Choroid plexus epithelial cell (primary cell): ENCODE measurements at regions not wholly inside any gene's neighbourhood (a gene's known extent, or its start where the extent isn't known, plus 50 kb on each side); places are given as distances from the start of the nearest gene placed in this dataset.

Source experiments
- DNase-seq: peaks from one replicate; pipeline ENCODE4 v3.0.0-alpha.2; 2010; ENCODE audit warnings: low read depth
- H3K4me3 ChIP-seq: 2 replicates; pipeline ENCODE4 v1.5.1; 2011; ENCODE audit warnings: low read depth, mild to moderate bottlenecking, control low read depth, low read length, moderate library complexity
- TF ChIP-seq, protein P1 (sequence below): conservative IDR thresholded peaks from 2 replicates; pipeline ENCODE4 v1.5.1; 2011; ENCODE audit warnings: low read depth, mild to moderate bottlenecking, control low read depth, inconsistent platforms, low read length, moderate library complexity

DNA sequence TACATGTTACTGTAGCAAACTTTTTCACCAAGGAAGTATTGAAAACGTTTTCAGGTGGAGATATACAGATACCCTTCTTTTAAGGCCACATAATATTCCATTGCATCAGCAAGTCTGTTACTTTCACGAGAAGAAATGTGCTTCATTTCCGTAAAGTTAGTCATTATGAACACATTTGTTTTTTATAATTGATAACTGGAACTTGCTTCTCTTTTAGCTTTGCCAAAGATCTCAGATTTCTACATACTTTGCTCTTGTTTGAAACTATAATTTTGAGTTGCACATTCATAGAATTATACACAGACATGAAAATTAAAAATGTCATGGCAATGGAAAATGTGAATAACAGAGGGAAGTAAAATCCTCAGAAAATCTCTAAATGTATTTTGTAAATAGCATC is 128.7 kb upstream of the GIMD1 start:
- TF ChIP-seq, protein P1, sequence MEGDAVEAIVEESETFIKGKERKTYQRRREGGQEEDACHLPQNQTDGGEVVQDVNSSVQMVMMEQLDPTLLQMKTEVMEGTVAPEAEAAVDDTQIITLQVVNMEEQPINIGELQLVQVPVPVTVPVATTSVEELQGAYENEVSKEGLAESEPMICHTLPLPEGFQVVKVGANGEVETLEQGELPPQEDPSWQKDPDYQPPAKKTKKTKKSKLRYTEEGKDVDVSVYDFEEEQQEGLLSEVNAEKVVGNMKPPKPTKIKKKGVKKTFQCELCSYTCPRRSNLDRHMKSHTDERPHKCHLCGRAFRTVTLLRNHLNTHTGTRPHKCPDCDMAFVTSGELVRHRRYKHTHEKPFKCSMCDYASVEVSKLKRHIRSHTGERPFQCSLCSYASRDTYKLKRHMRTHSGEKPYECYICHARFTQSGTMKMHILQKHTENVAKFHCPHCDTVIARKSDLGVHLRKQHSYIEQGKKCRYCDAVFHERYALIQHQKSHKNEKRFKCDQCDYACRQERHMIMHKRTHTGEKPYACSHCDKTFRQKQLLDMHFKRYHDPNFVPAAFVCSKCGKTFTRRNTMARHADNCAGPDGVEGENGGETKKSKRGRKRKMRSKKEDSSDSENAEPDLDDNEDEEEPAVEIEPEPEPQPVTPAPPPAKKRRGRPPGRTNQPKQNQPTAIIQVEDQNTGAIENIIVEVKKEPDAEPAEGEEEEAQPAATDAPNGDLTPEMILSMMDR = no peak
- no peak for DNase-seq
- no peak overlapping the region for H3K4me3 ChIP-seq

DNA sequence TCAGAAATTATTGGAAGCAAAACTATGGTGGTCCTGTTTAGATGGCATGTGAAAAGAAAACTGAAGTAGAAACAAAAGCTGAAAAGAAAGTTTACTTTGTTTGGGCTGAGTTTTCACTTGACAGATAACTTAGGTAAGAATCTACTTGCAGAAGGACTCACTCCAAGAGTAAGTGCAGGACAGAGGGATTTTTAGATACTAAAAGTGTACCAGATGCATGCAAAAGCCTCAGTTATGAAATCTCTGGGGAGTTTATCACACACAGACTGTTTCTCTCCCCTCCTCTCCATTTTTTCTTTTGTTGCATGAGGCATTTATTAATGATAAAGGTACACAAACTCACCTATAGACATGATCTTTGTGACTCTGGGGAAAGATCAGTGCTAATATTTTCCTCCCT is 127.5 kb upstream of the GIMD1 start:
- H3K4me3 ChIP-seq = no peak overlapping the region
- no peak for DNase-seq
- TF ChIP-seq, protein P1 = no peak

DNA sequence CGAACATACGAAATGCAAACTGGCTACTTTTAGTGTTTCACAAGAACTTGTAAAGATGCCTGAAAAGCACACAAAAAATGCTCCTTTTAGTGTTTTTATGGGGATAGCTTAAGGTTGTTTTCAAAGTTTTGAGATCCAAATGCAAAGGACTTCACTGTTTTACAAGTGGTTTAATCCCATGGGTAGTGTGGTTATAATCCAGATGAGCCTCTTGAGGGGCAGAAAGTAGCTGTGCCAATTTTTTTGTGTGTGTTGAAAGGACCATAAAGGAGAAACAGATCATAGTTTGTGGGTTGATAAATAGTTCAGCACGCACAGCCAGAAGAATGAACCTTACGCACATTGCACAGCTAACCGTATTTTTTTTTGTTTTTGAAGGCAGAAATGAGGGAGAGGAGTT is 126.9 kb upstream of the GIMD1 start:
- no peak overlapping the region for H3K4me3 ChIP-seq
- TF ChIP-seq, protein P1 = no peak
- no peak for DNase-seq

DNA sequence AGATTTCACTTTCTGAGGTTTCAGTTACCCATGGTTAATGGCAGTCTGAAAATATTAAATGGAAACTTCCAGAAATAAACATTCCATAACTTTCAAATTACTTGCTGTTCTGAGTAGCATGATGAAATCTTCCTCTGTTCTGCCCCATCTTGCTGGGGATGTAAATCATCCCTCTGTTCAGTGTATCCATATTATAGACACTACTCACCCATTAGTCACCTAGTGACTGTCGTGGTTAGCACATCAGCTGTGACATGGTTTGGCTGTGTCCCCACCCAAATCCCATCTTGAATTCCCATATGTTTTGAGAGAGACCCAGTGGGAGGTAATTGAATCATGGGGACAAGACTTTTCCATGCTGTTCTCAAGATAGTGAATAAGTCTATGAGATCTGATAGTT is 125.5 kb upstream of the GIMD1 start:
- TF ChIP-seq, protein P1 = no peak
- H3K4me3 ChIP-seq = no peak overlapping the region
- no peak for DNase-seq

DNA sequence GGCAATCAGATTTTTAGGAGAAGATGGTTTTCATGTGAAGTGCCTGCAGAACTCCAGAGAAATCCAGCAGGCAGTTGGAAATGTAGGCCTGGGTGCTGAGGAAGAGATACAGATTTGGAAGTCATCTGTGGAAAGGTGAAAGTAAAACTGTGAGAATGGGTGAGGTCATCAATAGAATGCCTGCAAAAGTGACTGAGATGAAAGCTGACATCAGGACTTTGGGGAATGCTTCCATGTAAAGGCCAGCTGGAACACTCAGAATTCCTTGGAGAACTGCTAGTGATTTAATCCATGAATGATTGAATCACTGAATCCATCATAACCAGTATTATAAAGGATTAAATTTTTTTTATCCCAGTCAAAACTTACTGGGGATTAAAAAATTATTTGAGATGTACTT is 124.5 kb upstream of the GIMD1 start:
- H3K4me3 ChIP-seq = no peak overlapping the region
- DNase-seq = no peak
- TF ChIP-seq, protein P1 = no peak

DNA sequence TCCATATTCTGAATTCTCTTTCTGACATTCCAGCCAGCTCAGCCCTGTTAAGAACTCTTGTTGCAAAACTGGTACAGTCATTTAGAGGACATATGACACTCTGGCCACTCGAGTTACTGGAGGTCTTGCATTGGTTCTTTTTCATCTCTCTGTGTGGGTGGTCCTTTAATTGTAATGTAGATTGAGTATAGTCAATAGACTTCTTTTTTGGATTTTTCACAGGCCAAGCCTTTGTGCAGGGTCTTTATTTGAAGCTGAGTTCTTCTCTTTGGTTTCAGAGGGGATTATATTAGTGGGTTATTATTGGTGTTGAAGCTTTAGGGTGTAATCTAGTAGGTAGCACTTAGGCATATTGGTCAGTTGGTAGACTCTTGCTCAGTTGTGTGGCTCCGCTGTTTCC is 118.0 kb upstream of the GIMD1 start:
- H3K4me3 ChIP-seq = no peak overlapping the region
- TF ChIP-seq, protein P1 = no peak
- no peak for DNase-seq

DNA sequence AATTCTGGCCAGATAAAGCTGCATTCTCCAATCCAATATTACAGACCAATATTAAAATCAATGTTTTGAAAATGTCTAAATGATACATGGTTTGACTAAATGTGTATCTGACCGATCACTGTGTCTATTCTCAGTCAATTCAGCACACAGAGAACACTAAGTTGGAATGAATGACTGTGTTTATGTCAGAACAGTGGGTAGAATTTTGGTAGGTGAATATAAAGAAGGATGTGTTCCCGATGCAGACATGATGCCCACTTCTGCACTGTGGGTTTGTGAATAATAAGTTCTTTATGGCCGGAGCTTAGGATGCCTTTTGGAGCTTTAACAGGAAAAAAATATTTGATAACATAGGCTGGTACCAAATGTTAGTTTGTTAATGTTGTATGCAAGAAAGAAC is 113.2 kb upstream of the GIMD1 start:
- no peak for DNase-seq
- TF ChIP-seq, protein P1 = no peak
- no peak overlapping the region for H3K4me3 ChIP-seq
